Stimulated activated effector memory CD8-positive, alpha-beta T cell treated with anti-CD3 and anti-CD28 coated beads, Interleukin-12 subunit alpha, Interleukin-12 subunit beta, amount 100 ng/mL, for 72 hours (primary cell): ENCODE measurements at regions not wholly inside any gene's neighbourhood (a gene's known extent, or its start where the extent isn't known, plus 50 kb on each side); places are given as distances from the start of the nearest gene placed in this dataset.
"Not testable (repeated sequence)": the region's sequence is repeated elsewhere in the genome, so short reads cannot be mapped to it uniquely, and the experiment has no call there.

Experiments used
- ATAC-seq: fragments of 150-1000 bp; cut with Tn5 transposase; 2 replicates; pipeline ENCODE4 v1.10.0; 2021
- DNase-seq, 2 donors: peaks; one replicate each; pipeline ENCODE4 v3.0.0; 2021 to 2022; ENCODE audit warnings: low spot score in 2 of 2
- H3K27ac Mint-ChIP-seq: one replicate; pipeline ENCODE4 v1.8.0; 2022; ENCODE audit warnings: mild to moderate bottlenecking, mixed read lengths
- H3K36me3 Mint-ChIP-seq: one replicate; pipeline ENCODE4 v1.8.0; 2022; ENCODE audit warnings: mild to moderate bottlenecking, mixed read lengths
- H3K4me1 Mint-ChIP-seq: one replicate; pipeline ENCODE4 v1.8.0; 2022; ENCODE audit warnings: mixed read lengths
- H3K4me3 Mint-ChIP-seq: one replicate; pipeline ENCODE4 v1.8.0; 2022; ENCODE audit warnings: mild to moderate bottlenecking, mixed read lengths
- H3K9me3 Mint-ChIP-seq: one replicate; pipeline ENCODE4 v1.8.0; 2022; ENCODE audit warnings: mixed read lengths

GRCh38 chrX:54615109-54615508, 85.1 kb downstream of the GNL3L start:
- DNase-seq (no peak), ATAC-seq (no peak)
- H3K4me3 Mint-ChIP-seq: no peak overlapping the region
- no peak overlapping the region for H3K27ac Mint-ChIP-seq
- no peaks in the 10 kb centered on the region for H3K36me3 Mint-ChIP-seq
- H3K4me1 Mint-ChIP-seq: no peaks in the 10 kb centered on the region
- H3K9me3 Mint-ChIP-seq: peaks cover 7% of the 10 kb centered on the region

- no peaks in the 10 kb centered on the region for H3K36me3 Mint-ChIP-seq
- no peak overlapping the region for H3K27ac Mint-ChIP-seq
- H3K9me3 Mint-ChIP-seq: peaks cover 11% of the 10 kb centered on the region
- ATAC-seq (no peak), DNase-seq (no peak)
- no peaks in the 10 kb centered on the region for H3K4me1 Mint-ChIP-seq
- no peak overlapping the region for H3K4me3 Mint-ChIP-seq
Observed at GRCh38 chrX:54633641-54634040, 103.6 kb downstream of the GNL3L start.

- Mint-ChIP-seq H3K4me3 (peak overlapping the region; percentile 85), H3K9me3 (no peaks in the 10 kb centered on the region), H3K27ac (peak overlapping the region; percentile 99), H3K4me1 (peaks cover 7% of the 10 kb centered on the region), H3K36me3 (peaks cover 11% of the 10 kb centered on the region)
- DNase-seq (no peak), ATAC-seq (no peak)
Observed at GRCh38 chrX:54639018-54639345, 109.0 kb downstream of the GNL3L start.

- H3K27ac Mint-ChIP-seq: peak overlapping the region; percentile 99
- H3K4me1 Mint-ChIP-seq: peaks cover 7% of the 10 kb centered on the region
Observed at GRCh38 chrX:54639346-54640102, 109.5 kb downstream of the GNL3L start.

GRCh38 chrX:54640103-54640690, 110.2 kb downstream of the GNL3L start:
- DNase-seq (no peak), ATAC-seq (no peak)
- Mint-ChIP-seq H3K27ac (peak overlapping the region; percentile 99), H3K4me3 (peak overlapping the region; percentile 85), H3K36me3 (peaks cover 11% of the 10 kb centered on the region), H3K9me3 (no peaks in the 10 kb centered on the region), H3K4me1 (peaks cover 7% of the 10 kb centered on the region)

More at GRCh38 chrX:54639346-54640102, 109.5 kb downstream of the GNL3L start:
- Mint-ChIP-seq H3K9me3 (no peaks in the 10 kb centered on the region), H3K4me3 (peak overlapping the region; percentile 85), H3K36me3 (peaks cover 11% of the 10 kb centered on the region)
- ATAC-seq (peak; percentile 97), DNase-seq (peak; percentile 68 to 90)

- no peak for ATAC-seq
- H3K27ac Mint-ChIP-seq: peak overlapping the region; percentile 99
- peaks cover 11% of the 10 kb centered on the region for H3K36me3 Mint-ChIP-seq
- peak overlapping the region; percentile 85 for H3K4me3 Mint-ChIP-seq
- H3K4me1 Mint-ChIP-seq: peaks cover 7% of the 10 kb centered on the region
- no peak for DNase-seq
- no peaks in the 10 kb centered on the region for H3K9me3 Mint-ChIP-seq
Observed at GRCh38 chrX:54640736-54641135, 110.7 kb downstream of the GNL3L start.

GRCh38 chrX:54641530-54641929, 111.5 kb downstream of the GNL3L start:
- Mint-ChIP-seq H3K27ac (peak overlapping the region; percentile 99), H3K36me3 (peaks cover 11% of the 10 kb centered on the region), H3K4me1 (peaks cover 7% of the 10 kb centered on the region), H3K4me3 (no peak overlapping the region), H3K9me3 (no peaks in the 10 kb centered on the region)
- ATAC-seq (no peak), DNase-seq (no peak)

- ATAC-seq, H3K4me3 Mint-ChIP-seq, H3K27ac Mint-ChIP-seq, DNase-seq, H3K4me1 Mint-ChIP-seq, H3K36me3 Mint-ChIP-seq, H3K9me3 Mint-ChIP-seq: not testable (repeated sequence)
Observed at GRCh38 chrX:54647607-54648006, 117.6 kb downstream of the GNL3L start.

GRCh38 chrX:54659547-54659946, 129.5 kb downstream of the GNL3L start:
- Mint-ChIP-seq H3K27ac (no peak overlapping the region), H3K4me1 (no peaks in the 10 kb centered on the region), H3K4me3 (no peak overlapping the region), H3K36me3 (no peaks in the 10 kb centered on the region), H3K9me3 (peaks cover 7% of the 10 kb centered on the region)
- DNase-seq (no peak), ATAC-seq (no peak)

GRCh38 chrX:54675762-54676161, 122.3 kb downstream of the ITIH6 start:
- Mint-ChIP-seq H3K9me3 (peaks cover 8% of the 10 kb centered on the region), H3K36me3 (no peaks in the 10 kb centered on the region), H3K4me1 (no peaks in the 10 kb centered on the region), H3K27ac (no peak overlapping the region), H3K4me3 (no peak overlapping the region)
- no peak for DNase-seq
- ATAC-seq: no peak

GRCh38 chrX:54695231-54695630, 102.8 kb downstream of the ITIH6 start:
- peaks cover 6% of the 10 kb centered on the region for H3K9me3 Mint-ChIP-seq
- no peak for ATAC-seq
- H3K36me3 Mint-ChIP-seq: no peaks in the 10 kb centered on the region
- no peak overlapping the region for H3K4me3 Mint-ChIP-seq
- DNase-seq: no peak
- H3K27ac Mint-ChIP-seq: no peak overlapping the region
- H3K4me1 Mint-ChIP-seq: no peaks in the 10 kb centered on the region

- ATAC-seq (no peak), DNase-seq (no peak)
- no peaks in the 10 kb centered on the region for H3K36me3 Mint-ChIP-seq
- no peaks in the 10 kb centered on the region for H3K4me1 Mint-ChIP-seq
- H3K27ac Mint-ChIP-seq: no peak overlapping the region
- no peak overlapping the region for H3K4me3 Mint-ChIP-seq
- peaks cover 2% of the 10 kb centered on the region for H3K9me3 Mint-ChIP-seq
Observed at GRCh38 chrX:54695816-54696487, 102.1 kb downstream of the ITIH6 start.
